ENCODE measurements at regions not wholly inside any gene's neighbourhood (a gene's known extent, or its start where the extent isn't known, plus 50 kb on each side); places are given as distances from the start of the nearest gene placed in this dataset.

GRCh38 chr9:129316281-129317030 is 138.4 kb upstream of the IER5L start:
- no peaks in the 10 kb centered on the region for H3K9me3 Mint-ChIP-seq
- H3K4me1 Mint-ChIP-seq: peaks cover 10 to 11% of the 10 kb centered on the region in 2 donors
- no peak for TF ChIP-seq CTCF (IDR thresholded peaks at IDR 0.05)
- no peaks in the 10 kb centered on the region for H3K36me3 Mint-ChIP-seq
- WGBS (ENCODE audit: insufficient coverage): 85% methylated on average over 14 of the region's 14 CpGs
- Histone ChIP-seq H3K9me3 (ENCODE audit: control insufficient read depth, insufficient read depth, low read length) (no peaks in the 10 kb centered on the region), H3K36me3 (ENCODE audit: control insufficient read depth, insufficient read depth, low read length) (no peaks in the 10 kb centered on the region), H3K27me3 (ENCODE audit: control insufficient read depth, insufficient read depth, low read length) (no peaks in the 10 kb centered on the region), H3K27ac (ENCODE audit: low read length) (no peak overlapping the region), H3K4me1 (ENCODE audit: control insufficient read depth, insufficient read depth, low read length) (peaks cover 20% of the 10 kb centered on the region), H3K4me3 (ENCODE audit: low read length) (no peak overlapping the region)
- ATAC-seq (no peak), DNase-seq (peak in 1 of 2 donors; percentile 9)
- peaks cover 0 to 10% of the 10 kb centered on the region in 2 donors for H3K27me3 Mint-ChIP-seq (ENCODE audit: low read depth in 2 of 2)
- intact Hi-C loops (cut with micrococcal nuclease): no loop called here
- no peak overlapping the region for H3K4me3 Mint-ChIP-seq
- no peak overlapping the region for H3K27ac Mint-ChIP-seq

GRCh38 chr9:129313331-129313955 is 135.4 kb upstream of the IER5L start:
- no peak overlapping the region for H3K4me3 Mint-ChIP-seq
- H3K4me3 ChIP-seq (ENCODE audit: low read length): no peak overlapping the region
- peaks cover 6 to 7% of the 10 kb centered on the region in 2 donors for H3K27me3 Mint-ChIP-seq (ENCODE audit: low read depth in 2 of 2)
- ATAC-seq: no peak
- intact Hi-C loops (cut with micrococcal nuclease): no loop called here
- no peaks in the 10 kb centered on the region for H3K4me1 ChIP-seq (ENCODE audit: control insufficient read depth, insufficient read depth, low read length)
- WGBS (ENCODE audit: insufficient coverage): 86% methylated on average over 10 of the region's 10 CpGs
- no peak overlapping the region for H3K27ac Mint-ChIP-seq
- no peaks in the 10 kb centered on the region for H3K36me3 Mint-ChIP-seq
- H3K9me3 Mint-ChIP-seq: no peaks in the 10 kb centered on the region
- H3K4me1 Mint-ChIP-seq: no peaks in the 10 kb centered on the region
- DNase-seq: peak in 1 of 2 donors; percentile 9
- no peaks in the 10 kb centered on the region for H3K36me3 ChIP-seq (ENCODE audit: control insufficient read depth, insufficient read depth, low read length)
- H3K27me3 ChIP-seq (ENCODE audit: control insufficient read depth, insufficient read depth, low read length): no peaks in the 10 kb centered on the region
- H3K27ac ChIP-seq (ENCODE audit: low read length): no peak overlapping the region
- TF ChIP-seq CTCF (IDR thresholded peaks at IDR 0.05): no peak
- H3K9me3 ChIP-seq (ENCODE audit: control insufficient read depth, insufficient read depth, low read length): no peaks in the 10 kb centered on the region

GRCh38 chr9:129312251-129313122 is 134.4 kb upstream of the IER5L start:
- no peak overlapping the region for H3K27ac ChIP-seq (ENCODE audit: low read length)
- TF ChIP-seq CTCF (IDR thresholded peaks at IDR 0.05): no peak
- H3K9me3 ChIP-seq (ENCODE audit: control insufficient read depth, insufficient read depth, low read length): no peaks in the 10 kb centered on the region
- no peaks in the 10 kb centered on the region for H3K27me3 ChIP-seq (ENCODE audit: control insufficient read depth, insufficient read depth, low read length)
- H3K27me3 Mint-ChIP-seq (ENCODE audit: low read depth in 2 of 2): peaks cover 6 to 7% of the 10 kb centered on the region in 2 donors
- DNase-seq (peak in 1 of 2 donors; percentile 4), ATAC-seq (no peak)
- no peaks in the 10 kb centered on the region for H3K4me1 Mint-ChIP-seq
- intact Hi-C loops (cut with micrococcal nuclease): no loop called here
- H3K4me1 ChIP-seq (ENCODE audit: control insufficient read depth, insufficient read depth, low read length): no peaks in the 10 kb centered on the region
- no peaks in the 10 kb centered on the region for H3K36me3 Mint-ChIP-seq
- no peak overlapping the region for H3K27ac Mint-ChIP-seq
- no peak overlapping the region for H3K4me3 Mint-ChIP-seq
- H3K9me3 Mint-ChIP-seq: no peaks in the 10 kb centered on the region
- no peaks in the 10 kb centered on the region for H3K36me3 ChIP-seq (ENCODE audit: control insufficient read depth, insufficient read depth, low read length)
- WGBS (ENCODE audit: insufficient coverage): 88% methylated on average over 15 of the region's 16 CpGs
- H3K4me3 ChIP-seq (ENCODE audit: low read length): no peak overlapping the region

All from natural killer cell (primary cell).